Stimulated activated naive CD8-positive, alpha-beta T cell treated with anti-CD3 and anti-CD28 coated beads, Interleukin-15, Interleukin-2, amounts not matched to agents 100 ng/mL and 50 ng/mL, for 24 hours (primary cell): ENCODE measurements at regions not wholly inside any gene's neighbourhood (a gene's known extent, or its start where the extent isn't known, plus 50 kb on each side); places are given as distances from the start of the nearest gene placed in this dataset.
"Not testable (repeated sequence)": the region's sequence is repeated elsewhere in the genome, so short reads cannot be mapped to it uniquely, and the experiment has no call there.

Source experiments
- H3K27ac Mint-ChIP-seq: one replicate; pipeline ENCODE4 v1.8.0; 2021; ENCODE audit warnings: mild to moderate bottlenecking, mixed read lengths
- H3K27me3 Mint-ChIP-seq: one replicate; pipeline ENCODE4 v1.8.0; 2021; ENCODE audit warnings: mixed read lengths
- H3K36me3 Mint-ChIP-seq: one replicate; pipeline ENCODE4 v1.8.0; 2021; ENCODE audit warnings: low read depth, mixed read lengths
- H3K4me1 Mint-ChIP-seq: one replicate; pipeline ENCODE4 v1.8.0; 2021; ENCODE audit warnings: low read depth, mixed read lengths
- H3K4me3 Mint-ChIP-seq: one replicate; pipeline ENCODE4 v1.8.0; 2021; ENCODE audit warnings: mild to moderate bottlenecking, mixed read lengths
- H3K9me3 Mint-ChIP-seq: one replicate; pipeline ENCODE4 v1.8.0; 2021; ENCODE audit warnings: mixed read lengths

DNA sequence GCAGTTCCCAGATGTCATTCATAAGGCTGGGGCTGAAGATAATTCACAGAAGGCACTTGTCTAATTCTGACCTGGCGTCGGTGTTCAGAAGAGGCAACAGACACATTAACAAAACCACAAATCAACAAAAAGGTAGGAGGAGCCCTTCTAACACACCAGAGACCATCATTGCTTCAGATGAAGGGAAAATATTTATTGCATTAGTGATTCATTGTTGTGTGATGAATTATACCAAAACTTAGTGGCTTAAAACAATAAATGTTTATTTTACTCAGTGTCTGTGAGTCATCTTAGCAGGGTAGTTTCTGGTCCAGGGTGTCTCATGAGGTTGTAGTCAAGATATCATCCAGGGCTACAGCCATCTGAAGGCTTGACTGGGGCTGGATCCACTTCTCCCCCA is 91.3 kb upstream of the KIF2A start:
- H3K4me3 Mint-ChIP-seq = no peak overlapping the region
- no peaks in the 10 kb centered on the region for H3K4me1 Mint-ChIP-seq
- peaks cover 9% of the 10 kb centered on the region for H3K27me3 Mint-ChIP-seq
- H3K9me3 Mint-ChIP-seq = no peaks in the 10 kb centered on the region
- no peaks in the 10 kb centered on the region for H3K36me3 Mint-ChIP-seq
- H3K27ac Mint-ChIP-seq = no peak overlapping the region

GRCh38 chr5:62216603-62217002 is 89.4 kb upstream of the KIF2A start:
- not testable (repeated sequence) for H3K36me3 Mint-ChIP-seq, H3K9me3 Mint-ChIP-seq, H3K4me1 Mint-ChIP-seq, H3K4me3 Mint-ChIP-seq, H3K27ac Mint-ChIP-seq
- H3K27me3 Mint-ChIP-seq = peaks cover 13% of the 10 kb centered on the region

DNA sequence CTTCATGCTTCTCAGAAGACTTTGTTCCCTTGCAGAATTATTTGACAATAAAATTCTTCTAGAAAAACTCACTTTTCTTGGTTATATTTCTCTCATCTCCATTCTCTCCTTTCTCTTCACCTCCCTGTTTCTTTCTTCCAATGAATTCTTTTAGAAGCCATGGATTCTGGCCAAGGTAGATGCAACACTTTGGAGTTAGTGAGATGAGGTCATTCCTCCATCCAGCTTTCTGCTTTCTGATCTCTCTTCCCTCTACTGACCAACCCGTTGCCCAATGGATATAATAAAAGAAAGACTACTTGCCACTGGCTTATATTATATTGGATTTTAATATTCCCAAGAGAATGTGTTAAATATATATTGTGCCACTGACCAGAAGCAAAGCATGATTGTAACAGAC is 88.9 kb upstream of the KIF2A start:
- H3K9me3 Mint-ChIP-seq, H3K27me3 Mint-ChIP-seq, H3K4me3 Mint-ChIP-seq, H3K27ac Mint-ChIP-seq, H3K36me3 Mint-ChIP-seq, H3K4me1 Mint-ChIP-seq: not testable (repeated sequence)

DNA sequence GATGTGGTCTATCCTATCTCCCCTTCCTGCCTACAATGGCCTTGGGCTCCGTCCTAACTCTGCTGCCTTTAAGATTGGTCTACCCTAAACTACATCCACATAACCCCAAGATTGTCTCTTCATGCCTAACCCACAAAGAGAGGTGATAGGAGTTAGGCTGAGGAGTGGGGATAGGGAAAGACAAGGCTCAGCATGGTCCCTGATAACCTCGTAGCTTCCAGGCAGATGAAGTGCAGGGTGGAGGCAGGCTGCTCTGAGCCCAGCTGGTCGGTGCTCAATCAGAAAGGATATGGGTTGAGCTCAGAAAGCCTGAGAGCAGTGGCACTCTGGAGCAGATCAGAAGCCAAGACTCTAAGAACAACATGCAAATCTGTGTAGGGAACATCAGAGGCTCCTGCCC is 87.1 kb upstream of the KIF2A start:
- not testable (repeated sequence) for H3K36me3 Mint-ChIP-seq, H3K4me3 Mint-ChIP-seq, H3K4me1 Mint-ChIP-seq, H3K27ac Mint-ChIP-seq, H3K9me3 Mint-ChIP-seq
- peaks cover 11% of the 10 kb centered on the region for H3K27me3 Mint-ChIP-seq

DNA sequence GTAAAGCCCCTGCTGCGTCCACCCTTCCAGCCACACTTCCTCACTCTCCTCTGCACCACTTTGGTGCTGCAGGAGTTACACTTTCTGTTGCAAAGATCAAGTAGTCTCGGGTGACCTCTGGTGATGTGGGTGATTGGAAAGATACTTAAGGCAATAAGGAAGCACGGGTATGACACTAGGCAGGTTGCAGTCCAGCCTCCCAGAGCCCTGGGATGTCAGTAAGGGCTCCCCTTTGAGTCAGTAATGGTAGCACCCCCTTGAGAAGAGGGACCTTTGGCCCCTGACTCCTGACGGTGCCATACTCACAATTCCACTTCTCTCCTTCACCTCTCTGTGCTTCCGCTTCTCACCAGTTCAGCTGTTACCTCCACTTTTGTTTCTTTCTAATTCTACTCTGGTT is 84.1 kb upstream of the KIF2A start:
- not testable (repeated sequence) for H3K9me3 Mint-ChIP-seq, H3K4me3 Mint-ChIP-seq, H3K27me3 Mint-ChIP-seq, H3K36me3 Mint-ChIP-seq, H3K27ac Mint-ChIP-seq
- peaks cover 22% of the 10 kb centered on the region for H3K4me1 Mint-ChIP-seq

DNA sequence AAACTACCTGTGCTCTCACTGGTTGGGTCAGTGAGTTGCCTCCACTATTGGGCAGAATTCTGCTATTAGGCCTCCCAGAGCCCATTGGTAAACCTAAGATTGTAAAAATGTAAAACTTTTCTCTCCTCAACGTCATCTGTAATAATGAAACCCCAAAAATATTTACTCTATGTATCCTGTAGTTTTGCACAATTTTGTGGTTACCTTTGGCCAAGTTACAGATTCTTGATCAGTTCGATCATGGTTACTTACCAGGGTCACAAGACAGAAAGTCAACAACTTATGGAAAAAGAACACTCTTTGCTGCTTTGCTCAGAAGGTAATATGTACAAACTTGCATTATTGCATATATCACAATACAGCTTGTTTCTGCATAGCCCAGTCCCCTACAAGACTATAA is 83.7 kb upstream of the KIF2A start:
- H3K4me3 Mint-ChIP-seq, H3K27me3 Mint-ChIP-seq, H3K9me3 Mint-ChIP-seq, H3K36me3 Mint-ChIP-seq, H3K27ac Mint-ChIP-seq: not testable (repeated sequence)
- peaks cover 22% of the 10 kb centered on the region for H3K4me1 Mint-ChIP-seq

GRCh38 chr5:62223312-62223670 is 82.7 kb upstream of the KIF2A start:
- H3K27me3 Mint-ChIP-seq, H3K36me3 Mint-ChIP-seq, H3K9me3 Mint-ChIP-seq, H3K27ac Mint-ChIP-seq: not testable (repeated sequence)
- H3K4me3 Mint-ChIP-seq = peak overlapping the region; percentile 40
- H3K4me1 Mint-ChIP-seq = peaks cover 23% of the 10 kb centered on the region

DNA sequence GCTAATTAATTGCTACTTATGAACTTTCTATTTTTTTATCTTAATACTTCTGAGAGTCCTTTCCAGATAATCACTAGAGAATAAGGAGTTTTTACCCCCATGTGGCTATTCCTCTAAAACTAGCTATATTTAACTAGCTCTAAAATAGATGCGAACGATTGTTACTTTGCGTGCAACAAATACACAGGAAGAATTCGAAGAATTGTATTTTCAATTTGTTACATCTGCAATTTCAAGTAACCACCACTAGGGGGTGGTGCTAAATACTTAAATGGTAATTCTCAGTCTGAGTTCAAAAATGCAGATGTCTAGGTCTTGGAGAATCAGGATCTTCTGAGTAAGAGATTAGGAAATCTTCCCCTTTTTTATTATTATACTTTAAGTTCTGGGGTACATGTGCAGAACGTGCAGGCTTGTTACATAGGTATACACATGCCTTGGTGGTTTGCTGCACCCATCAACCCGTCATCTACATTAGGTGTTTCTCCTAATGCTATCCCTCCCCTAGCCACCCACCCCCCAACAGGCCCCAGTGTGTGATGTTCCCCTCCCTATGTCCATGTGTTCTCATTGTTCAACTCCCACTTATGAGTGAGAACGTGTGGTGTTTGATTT is 80.9 kb upstream of the KIF2A start:
- not testable (repeated sequence) for H3K9me3 Mint-ChIP-seq, H3K36me3 Mint-ChIP-seq
- peak overlapping the region; percentile 84 for H3K27ac Mint-ChIP-seq
- H3K4me1 Mint-ChIP-seq = peaks cover 33% of the 10 kb centered on the region
- H3K27me3 Mint-ChIP-seq = peaks cover 11% of the 10 kb centered on the region
- peak overlapping the region; percentile 46 for H3K4me3 Mint-ChIP-seq

DNA sequence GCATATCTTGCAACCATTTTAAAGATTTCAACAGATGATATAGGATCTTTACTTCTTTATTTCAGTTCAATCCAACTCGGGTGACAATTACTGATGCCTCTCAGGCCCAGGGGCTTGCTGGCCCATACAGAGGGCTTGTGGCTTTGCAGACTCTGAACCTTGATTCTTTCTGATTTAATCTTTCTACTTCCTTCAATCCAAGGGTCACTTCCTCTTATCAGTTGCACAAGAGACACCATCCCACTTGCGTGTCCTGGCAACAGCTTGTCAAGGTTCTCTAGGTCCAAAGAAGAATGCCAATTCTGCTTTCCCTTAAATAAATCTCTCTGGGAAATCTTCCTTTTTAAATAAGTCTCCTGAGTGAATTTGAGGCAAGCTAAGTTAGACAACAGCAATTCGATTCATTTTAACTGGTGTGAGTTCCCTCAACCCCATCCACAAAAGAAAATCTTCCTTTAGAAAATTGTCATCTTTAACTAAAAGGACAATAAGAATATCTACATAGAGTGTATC is 75.1 kb upstream of the KIF2A start:
- H3K36me3 Mint-ChIP-seq, H3K4me3 Mint-ChIP-seq: not testable (repeated sequence)
- H3K27ac Mint-ChIP-seq = peak overlapping the region; percentile 43

DNA sequence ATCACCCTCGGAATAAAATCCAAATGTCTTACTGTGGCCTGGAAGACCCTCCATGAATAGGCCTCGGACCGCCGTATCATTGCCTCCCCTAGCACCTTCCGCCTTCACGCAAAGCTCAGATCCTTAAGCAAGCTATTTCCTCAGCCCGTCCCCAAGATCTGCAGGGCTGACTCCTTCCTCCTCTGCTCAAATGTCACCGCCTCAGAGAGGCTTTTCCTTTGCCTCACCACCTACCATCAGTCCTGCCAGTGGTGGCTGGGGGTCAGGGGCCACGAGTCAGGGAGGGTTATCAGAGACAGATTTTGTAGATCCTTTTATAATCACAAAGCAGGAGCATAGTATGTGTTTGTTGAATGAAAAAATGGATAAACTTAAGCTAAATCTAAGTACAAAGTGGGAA is 74.4 kb upstream of the KIF2A start:
- no peaks in the 10 kb centered on the region for H3K36me3 Mint-ChIP-seq
- peaks cover 46% of the 10 kb centered on the region for H3K4me1 Mint-ChIP-seq
- H3K27ac Mint-ChIP-seq = peak overlapping the region; percentile 43
- no peaks in the 10 kb centered on the region for H3K9me3 Mint-ChIP-seq
- H3K4me3 Mint-ChIP-seq = no peak overlapping the region
- H3K27me3 Mint-ChIP-seq = peaks cover 3% of the 10 kb centered on the region

More for the DNA sequence above, 75.1 kb upstream of the KIF2A start:
- peaks cover 40% of the 10 kb centered on the region for H3K4me1 Mint-ChIP-seq
- H3K9me3 Mint-ChIP-seq, H3K27me3 Mint-ChIP-seq: not testable (repeated sequence)

DNA sequence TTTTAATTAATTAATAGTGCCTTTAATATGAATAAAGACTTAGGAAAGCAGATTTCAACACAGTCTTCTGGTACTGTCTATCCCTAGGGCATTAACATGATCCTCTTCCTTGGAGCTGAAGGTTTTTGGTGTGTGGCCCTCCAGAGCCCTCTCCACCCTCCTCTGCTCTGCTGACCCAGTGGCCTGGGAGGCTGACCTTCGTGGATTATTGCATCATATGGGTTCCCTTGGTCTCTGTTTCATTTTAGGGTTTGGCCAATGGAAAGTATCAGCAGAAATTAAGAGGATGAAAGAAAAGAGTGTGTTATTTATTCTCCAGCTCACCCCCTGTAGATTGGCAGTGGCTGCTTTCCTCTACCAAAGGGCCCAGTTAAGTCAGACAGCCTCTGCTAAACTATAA is 73.8 kb upstream of the KIF2A start:
- H3K4me1 Mint-ChIP-seq = peaks cover 52% of the 10 kb centered on the region
- not testable (repeated sequence) for H3K4me3 Mint-ChIP-seq, H3K36me3 Mint-ChIP-seq, H3K27ac Mint-ChIP-seq, H3K9me3 Mint-ChIP-seq, H3K27me3 Mint-ChIP-seq

DNA sequence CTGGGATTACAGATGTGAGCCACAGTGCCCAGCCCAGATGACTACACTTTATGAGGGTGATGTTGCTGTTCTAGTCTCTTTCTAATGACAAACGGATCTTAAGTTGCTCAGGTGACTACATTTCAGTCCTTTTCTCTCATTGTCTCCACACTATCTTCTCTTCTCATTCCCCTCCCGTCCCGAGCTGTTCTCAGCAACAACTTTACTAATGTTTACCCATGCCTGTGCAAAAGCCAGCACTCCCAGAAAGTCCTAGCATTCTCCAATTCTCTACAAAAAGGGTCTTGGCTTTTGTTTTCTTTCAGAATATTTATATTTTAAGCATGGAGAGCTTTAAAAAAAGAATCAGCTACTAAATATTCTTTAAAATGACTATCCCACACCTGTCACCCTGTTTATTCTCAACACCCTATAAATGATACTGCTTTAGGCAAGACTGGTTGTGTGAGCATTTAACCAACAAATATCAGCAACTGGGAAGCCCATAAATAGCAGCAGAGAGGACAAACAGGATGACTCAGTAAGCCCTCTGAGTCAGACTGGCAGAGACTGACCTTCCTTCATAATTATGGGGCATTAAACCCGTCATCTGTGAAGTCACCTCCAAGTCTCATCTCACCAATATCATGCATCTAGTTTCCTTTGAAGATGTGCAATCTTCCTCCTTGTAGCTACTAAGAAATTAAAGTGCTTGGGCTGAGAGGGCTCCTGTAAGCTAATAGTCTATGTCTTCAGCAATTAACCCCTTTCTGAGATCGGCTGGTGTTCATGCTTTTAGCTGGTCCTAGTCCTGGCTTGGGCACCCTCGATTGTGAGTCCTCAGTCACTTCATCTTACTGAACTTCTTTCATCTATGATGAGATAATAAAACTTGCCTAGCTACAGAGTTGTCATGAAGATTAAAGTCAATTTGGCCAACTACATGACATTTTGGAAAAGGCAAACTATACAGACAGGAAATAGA is 72.6 kb upstream of the KIF2A start:
- H3K27me3 Mint-ChIP-seq, H3K36me3 Mint-ChIP-seq, H3K27ac Mint-ChIP-seq, H3K9me3 Mint-ChIP-seq, H3K4me3 Mint-ChIP-seq: not testable (repeated sequence)
- peaks cover 52% of the 10 kb centered on the region for H3K4me1 Mint-ChIP-seq

- H3K9me3 Mint-ChIP-seq, H3K27me3 Mint-ChIP-seq, H3K36me3 Mint-ChIP-seq, H3K4me3 Mint-ChIP-seq: not testable (repeated sequence)
- Mint-ChIP-seq H3K27ac (peak overlapping the region; percentile 58), H3K4me1 (peaks cover 44% of the 10 kb centered on the region)
These were observed 69.4 kb upstream of the KIF2A start for GRCh38 chr5:62236593-62236992.

GRCh38 chr5:62237944-62238343 is 68.1 kb upstream of the KIF2A start:
- H3K9me3 Mint-ChIP-seq, H3K27me3 Mint-ChIP-seq, H3K4me3 Mint-ChIP-seq, H3K36me3 Mint-ChIP-seq: not testable (repeated sequence)
- Mint-ChIP-seq H3K4me1 (peaks cover 45% of the 10 kb centered on the region), H3K27ac (peak overlapping the region; percentile 26)

GRCh38 chr5:62238584-62238983 is 67.4 kb upstream of the KIF2A start:
- not testable (repeated sequence) for H3K27ac Mint-ChIP-seq, H3K9me3 Mint-ChIP-seq, H3K36me3 Mint-ChIP-seq, H3K27me3 Mint-ChIP-seq, H3K4me3 Mint-ChIP-seq
- H3K4me1 Mint-ChIP-seq = peaks cover 40% of the 10 kb centered on the region

GRCh38 chr5:62240494-62240893 is 65.5 kb upstream of the KIF2A start:
- not testable (repeated sequence) for H3K27me3 Mint-ChIP-seq, H3K9me3 Mint-ChIP-seq, H3K36me3 Mint-ChIP-seq, H3K4me3 Mint-ChIP-seq
- Mint-ChIP-seq H3K27ac (peak overlapping the region; percentile 28), H3K4me1 (peaks cover 41% of the 10 kb centered on the region)
